ENCODE measurements at regions not wholly inside any gene's neighbourhood (a gene's known extent, or its start where the extent isn't known, plus 50 kb on each side); places are given as distances from the start of the nearest gene placed in this dataset.

GRCh38 chr6:82616386-82617028 is 252.9 kb downstream of the TPBG start:
- TF ChIP-seq CTCF (IDR thresholded peaks at IDR 0.05) = no peak
- no peak for TF ChIP-seq EP300 (IDR thresholded peaks at IDR 0.05)
- no peak for TF ChIP-seq POLR2AphosphoS5 (IDR thresholded peaks at IDR 0.05)
- no peak for TF ChIP-seq POLR2A (IDR thresholded peaks at IDR 0.05)
